ENCODE measurements at regions not wholly inside any gene's neighbourhood (a gene's known extent, or its start where the extent isn't known, plus 50 kb on each side); places are given as distances from the start of the nearest gene placed in this dataset.

- TF ChIP-seq SMC3 (IDR thresholded peaks at IDR 0.05; ENCODE audit: borderline replicate concordance, low read length) (no peak), RFX5 (IDR thresholded peaks at IDR 0.05; ENCODE audit: low read depth, low read length) (no peak), CTCF (IDR thresholded peaks at IDR 0.05 in 2 of 3, conservative IDR thresholded peaks at IDR 0.05 in 1 of 3; ENCODE audit: control insufficient read depth in 2 of 3, extremely low read depth in 1 of 3, insufficient read depth in 1 of 3, low read depth in 3 of 3, low read length in 3 of 3) (no peak), CBX3 (IDR thresholded peaks at IDR 0.05; ENCODE audit: borderline replicate concordance, low read depth) (no peak), PAX5 (IDR thresholded peaks at IDR 0.05; ENCODE audit: borderline replicate concordance, low read depth, low read length) (no peak), RCOR1 (conservative IDR thresholded peaks at IDR 0.05; ENCODE audit: low read depth, low read length) (no peak), YBX1 (IDR thresholded peaks at IDR 0.05) (no peak), ZSCAN29 (IDR thresholded peaks at IDR 0.05) (no peak), NFXL1 (IDR thresholded peaks at IDR 0.05; ENCODE audit: borderline replicate concordance) (no peak), RELA (IDR thresholded peaks at IDR 0.05; ENCODE audit: borderline replicate concordance, partially characterized antibody) (no peak), SRF (IDR thresholded peaks at IDR 0.05; ENCODE audit: low read depth in 2 of 2, low read length in 2 of 2) (no peak), REST (IDR thresholded peaks at IDR 0.05; ENCODE audit: low read depth, low read length) (no peak), EED (IDR thresholded peaks at IDR 0.05; ENCODE audit: low read depth) (no peak), EP300 (IDR thresholded peaks at IDR 0.05; ENCODE audit: borderline replicate concordance in 1 of 2, control insufficient read depth in 1 of 2, low read depth in 2 of 2, low read length in 2 of 2) (no peak)
These were observed 124.7 kb upstream of the SERPINE2 start for GRCh38 chr2:224163566-224164307.

All from GM12878 (cell line).